ENCODE measurements at regions not wholly inside any gene's neighbourhood (a gene's known extent, or its start where the extent isn't known, plus 50 kb on each side); places are given as distances from the start of the nearest gene placed in this dataset.

- TF ChIP-seq, protein P1, sequence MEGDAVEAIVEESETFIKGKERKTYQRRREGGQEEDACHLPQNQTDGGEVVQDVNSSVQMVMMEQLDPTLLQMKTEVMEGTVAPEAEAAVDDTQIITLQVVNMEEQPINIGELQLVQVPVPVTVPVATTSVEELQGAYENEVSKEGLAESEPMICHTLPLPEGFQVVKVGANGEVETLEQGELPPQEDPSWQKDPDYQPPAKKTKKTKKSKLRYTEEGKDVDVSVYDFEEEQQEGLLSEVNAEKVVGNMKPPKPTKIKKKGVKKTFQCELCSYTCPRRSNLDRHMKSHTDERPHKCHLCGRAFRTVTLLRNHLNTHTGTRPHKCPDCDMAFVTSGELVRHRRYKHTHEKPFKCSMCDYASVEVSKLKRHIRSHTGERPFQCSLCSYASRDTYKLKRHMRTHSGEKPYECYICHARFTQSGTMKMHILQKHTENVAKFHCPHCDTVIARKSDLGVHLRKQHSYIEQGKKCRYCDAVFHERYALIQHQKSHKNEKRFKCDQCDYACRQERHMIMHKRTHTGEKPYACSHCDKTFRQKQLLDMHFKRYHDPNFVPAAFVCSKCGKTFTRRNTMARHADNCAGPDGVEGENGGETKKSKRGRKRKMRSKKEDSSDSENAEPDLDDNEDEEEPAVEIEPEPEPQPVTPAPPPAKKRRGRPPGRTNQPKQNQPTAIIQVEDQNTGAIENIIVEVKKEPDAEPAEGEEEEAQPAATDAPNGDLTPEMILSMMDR (IDR thresholded peaks at IDR 0.05) = no peak
- no peak for TF ChIP-seq FOSL2 (IDR thresholded peaks at IDR 0.05; ENCODE audit: borderline replicate concordance, low read depth)
- TF ChIP-seq MXI1 (IDR thresholded peaks at IDR 0.05; ENCODE audit: low read depth, low read length) = no peak
- TF ChIP-seq JUND (IDR thresholded peaks at IDR 0.05) = no peak
- TF ChIP-seq CHD2 (IDR thresholded peaks at IDR 0.05; ENCODE audit: low read length, partially characterized antibody) = no peak
Measured at GRCh38 chrX:111581086-111581485, 69.6 kb downstream of the SERTM2 start.

Measured in SK-N-SH (cell line).